ENCODE measurements at regions not wholly inside any gene's neighbourhood (a gene's known extent, or its start where the extent isn't known, plus 50 kb on each side); places are given as distances from the start of the nearest gene placed in this dataset.
A peak's percentile ranks its signal among the peaks of the same experiment; 100 is the strongest.

GRCh38 chr15:66879531-66880368, 177.7 kb downstream of the SMAD6 start:
- Histone ChIP-seq H3K27me3 (ENCODE audit: control insufficient read depth in 3 of 3, insufficient read depth in 3 of 3, low read depth in 1 of 3, low read length in 3 of 3) (peaks cover 0 to 8% (median 0%) of the 10 kb centered on the region in 3 experiments), H3K23ac (ENCODE audit: low read depth, low read length, poor library complexity) (no peak overlapping the region), H3K4me3 (ENCODE audit: low read length in 2 of 2) (no peak overlapping the region), H3K4me2 (ENCODE audit: insufficient read depth, low read length, poor library complexity, severe bottlenecking) (no peak overlapping the region), H2BK5ac (ENCODE audit: low read length) (no peak overlapping the region), H3K36me3 (replicated peaks in 1 of 2; ENCODE audit: control insufficient read depth in 2 of 2, insufficient read depth in 2 of 2, low read length in 2 of 2) (no peaks in the 10 kb centered on the region), H2BK120ac (ENCODE audit: low read depth, low read length) (no peak overlapping the region), H2BK12ac (ENCODE audit: low read length) (peak overlapping the region; percentile 14), H2AFZ (ENCODE audit: low read length) (no peak overlapping the region), H3K14ac (ENCODE audit: low read length) (no peak overlapping the region), H3K18ac (ENCODE audit: low read length) (peak overlapping the region; percentile 32), H4K91ac (ENCODE audit: low read depth, low read length, poor library complexity) (no peak overlapping the region), H3K79me1 (ENCODE audit: low read depth, low read length) (no peaks in the 10 kb centered on the region), H2AK5ac (ENCODE audit: low read depth, low read length) (peak overlapping the region; percentile 1), H2BK15ac (ENCODE audit: low read length) (peak overlapping the region; percentile 13), H3K4ac (ENCODE audit: low read length) (no peak overlapping the region), H3K4me1 (ENCODE audit: control insufficient read depth in 2 of 2, insufficient read depth in 1 of 2, low read depth in 1 of 2, low read length in 2 of 2) (peaks cover 7 to 24% of the 10 kb centered on the region in 2 donors), H3K27ac (replicated peaks; ENCODE audit: low read length) (no peak overlapping the region), H4K8ac (ENCODE audit: low read depth, low read length) (no peak overlapping the region), H3K9ac (ENCODE audit: low read depth, low read length, poor library complexity) (peak overlapping the region; percentile 15), H3K9me3 (replicated peaks in 1 of 2; ENCODE audit: control insufficient read depth in 2 of 2, insufficient read depth in 1 of 2, low read depth in 1 of 2, low read length in 2 of 2) (no peaks in the 10 kb centered on the region)
- no CpG with 5 or more reads among the region's 8 CpGs for WGBS, 2 donors (ENCODE audit: extremely low coverage in 2 of 2, insufficient read length in 2 of 2, insufficient replicate concordance in 1 of 2)
- DNase-seq (ENCODE audit: low spot score): no peak

- H3K9ac ChIP-seq (ENCODE audit: low read depth, low read length, poor library complexity): no peak overlapping the region
- no peaks in the 10 kb centered on the region for H3K36me3 ChIP-seq (replicated peaks in 1 of 2; ENCODE audit: control insufficient read depth in 2 of 2, insufficient read depth in 2 of 2, low read length in 2 of 2)
- H2BK12ac ChIP-seq (ENCODE audit: low read length): peak overlapping the region; percentile 26
- H3K4ac ChIP-seq (ENCODE audit: low read length): no peak overlapping the region
- H3K14ac ChIP-seq (ENCODE audit: low read length): no peak overlapping the region
- no peak overlapping the region for H4K8ac ChIP-seq (ENCODE audit: low read depth, low read length)
- peaks cover 0 to 8% (median 0%) of the 10 kb centered on the region in 3 experiments for H3K27me3 ChIP-seq (ENCODE audit: control insufficient read depth in 3 of 3, insufficient read depth in 3 of 3, low read depth in 1 of 3, low read length in 3 of 3)
- H2BK5ac ChIP-seq (ENCODE audit: low read length): no peak overlapping the region
- peak overlapping the region; percentile 20 for H2AK5ac ChIP-seq (ENCODE audit: low read depth, low read length)
- no peak overlapping the region for H2AFZ ChIP-seq (ENCODE audit: low read length)
- peaks cover 7 to 25% of the 10 kb centered on the region in 2 donors for H3K4me1 ChIP-seq (ENCODE audit: control insufficient read depth in 2 of 2, insufficient read depth in 1 of 2, low read depth in 1 of 2, low read length in 2 of 2)
- no peak overlapping the region for H4K91ac ChIP-seq (ENCODE audit: low read depth, low read length, poor library complexity)
- no peak overlapping the region for H2BK120ac ChIP-seq (ENCODE audit: low read depth, low read length)
- H3K79me1 ChIP-seq (ENCODE audit: low read depth, low read length): no peaks in the 10 kb centered on the region
- H3K18ac ChIP-seq (ENCODE audit: low read length): peak overlapping the region; percentile 20
- no peak overlapping the region for H3K23ac ChIP-seq (ENCODE audit: low read depth, low read length, poor library complexity)
- no CpG with 5 or more reads among the region's 11 CpGs for WGBS, 2 donors (ENCODE audit: extremely low coverage in 2 of 2, insufficient read length in 2 of 2, insufficient replicate concordance in 1 of 2)
- no peak for DNase-seq (ENCODE audit: low spot score)
- no peak overlapping the region for H3K27ac ChIP-seq (replicated peaks; ENCODE audit: low read length)
- no peak overlapping the region for H3K4me3 ChIP-seq (ENCODE audit: low read length in 2 of 2)
- no peak overlapping the region for H3K4me2 ChIP-seq (ENCODE audit: insufficient read depth, low read length, poor library complexity, severe bottlenecking)
- H3K9me3 ChIP-seq (replicated peaks in 1 of 2; ENCODE audit: control insufficient read depth in 2 of 2, insufficient read depth in 1 of 2, low read depth in 1 of 2, low read length in 2 of 2): peaks cover 0 to 4% of the 10 kb centered on the region in 2 donors
- peak overlapping the region; percentile 42 for H2BK15ac ChIP-seq (ENCODE audit: low read length)
Measured at GRCh38 chr15:66880380-66881155, 178.5 kb downstream of the SMAD6 start.

GRCh38 chr15:66881173-66881905, 179.3 kb downstream of the SMAD6 start:
- Histone ChIP-seq H3K23ac (ENCODE audit: low read depth, low read length, poor library complexity) (peak overlapping the region; percentile 19), H3K4me1 (ENCODE audit: control insufficient read depth in 2 of 2, insufficient read depth in 1 of 2, low read depth in 1 of 2, low read length in 2 of 2) (peaks cover 7 to 25% of the 10 kb centered on the region in 2 donors), H3K4me3 (ENCODE audit: low read length in 2 of 2) (no peak overlapping the region), H3K9ac (ENCODE audit: low read depth, low read length, poor library complexity) (no peak overlapping the region), H2BK12ac (ENCODE audit: low read length) (peak overlapping the region; percentile 42), H3K4ac (ENCODE audit: low read length) (peak overlapping the region; percentile 10), H2BK5ac (ENCODE audit: low read length) (peak overlapping the region; percentile 87), H3K4me2 (ENCODE audit: insufficient read depth, low read length, poor library complexity, severe bottlenecking) (no peak overlapping the region), H2BK15ac (ENCODE audit: low read length) (peak overlapping the region; percentile 81), H3K27ac (replicated peaks; ENCODE audit: low read length) (no peak overlapping the region), H3K9me3 (replicated peaks in 1 of 2; ENCODE audit: control insufficient read depth in 2 of 2, insufficient read depth in 1 of 2, low read depth in 1 of 2, low read length in 2 of 2) (peaks cover 0 to 7% of the 10 kb centered on the region in 2 donors), H4K91ac (ENCODE audit: low read depth, low read length, poor library complexity) (no peak overlapping the region), H3K14ac (ENCODE audit: low read length) (no peak overlapping the region), H3K18ac (ENCODE audit: low read length) (peak overlapping the region; percentile 20), H4K8ac (ENCODE audit: low read depth, low read length) (no peak overlapping the region), H2BK120ac (ENCODE audit: low read depth, low read length) (no peak overlapping the region), H3K79me1 (ENCODE audit: low read depth, low read length) (no peaks in the 10 kb centered on the region), H3K27me3 (ENCODE audit: control insufficient read depth in 3 of 3, insufficient read depth in 3 of 3, low read depth in 1 of 3, low read length in 3 of 3) (peaks cover 0 to 4% (median 0%) of the 10 kb centered on the region in 3 experiments), H2AFZ (ENCODE audit: low read length) (no peak overlapping the region), H2AK5ac (ENCODE audit: low read depth, low read length) (peak overlapping the region; percentile 20), H3K36me3 (replicated peaks in 1 of 2; ENCODE audit: control insufficient read depth in 2 of 2, insufficient read depth in 2 of 2, low read length in 2 of 2) (no peaks in the 10 kb centered on the region)
- no CpG with 5 or more reads among the region's 12 CpGs for WGBS, 2 donors (ENCODE audit: extremely low coverage in 2 of 2, insufficient read length in 2 of 2, insufficient replicate concordance in 1 of 2)
- DNase-seq (ENCODE audit: low spot score): no peak
